ENCODE measurements at regions not wholly inside any gene's neighbourhood (a gene's known extent, or its start where the extent isn't known, plus 50 kb on each side); places are given as distances from the start of the nearest gene placed in this dataset.

GRCh38 chr2:239462671-239463506 is 62.1 kb upstream of the HDAC4 start:
- Histone ChIP-seq H3K27me3 (no peaks in the 10 kb centered on the region), H3K4me1 (peaks cover 0 to 23% (median 0%) of the 10 kb centered on the region in 12 donors), H3K4me3 (no peak overlapping the region), H3K9me3 (no peaks in the 10 kb centered on the region), H3K27ac (no peak overlapping the region), H3K36me3 (no peaks in the 10 kb centered on the region)
- DNase-seq (peak in 1 of 5 donors; percentile 9), ATAC-seq (no peak)
- intact Hi-C loops (cut with DNase I) = no loop called here
- WGBS, 4 donors = 65 to 75% (median 72%) methylated on average over 16 to 19 of the region's 19 CpGs
- TF ChIP-seq CTCF (IDR thresholded peaks at IDR 0.05) (no peak), POLR2A (IDR thresholded peaks at IDR 0.05) (no peak)

- H3K4me1 ChIP-seq = peaks cover 0 to 23% (median 0%) of the 10 kb centered on the region in 12 donors
- H3K9me3 ChIP-seq = no peaks in the 10 kb centered on the region
- intact Hi-C loops (cut with DNase I) = no loop called here
- WGBS, 4 donors = 88 to 93% (median 91%) methylated on average over 5 to 7 of the region's 7 CpGs
- H3K36me3 ChIP-seq = no peaks in the 10 kb centered on the region
- no peak overlapping the region for H3K27ac ChIP-seq
- DNase-seq (no peak), ATAC-seq (no peak)
- peaks cover 0 to 4% (median 0%) of the 10 kb centered on the region in 9 donors for H3K27me3 ChIP-seq
- TF ChIP-seq CTCF (IDR thresholded peaks at IDR 0.05) (no peak), POLR2A (IDR thresholded peaks at IDR 0.05) (no peak)
- H3K4me3 ChIP-seq = no peak overlapping the region
Observed at GRCh38 chr2:239462191-239462515, 61.3 kb upstream of the HDAC4 start.

GRCh38 chr2:239461291-239462190 is 60.7 kb upstream of the HDAC4 start:
- Histone ChIP-seq H3K4me1 (peaks cover 0 to 23% (median 0%) of the 10 kb centered on the region in 12 donors), H3K27ac (no peak overlapping the region), H3K4me3 (no peak overlapping the region), H3K9me3 (no peaks in the 10 kb centered on the region), H3K36me3 (no peaks in the 10 kb centered on the region), H3K27me3 (peaks cover 0 to 4% (median 0%) of the 10 kb centered on the region in 9 donors)
- TF ChIP-seq POLR2A (IDR thresholded peaks at IDR 0.05) (no peak), CTCF (IDR thresholded peaks at IDR 0.05) (no peak)
- ATAC-seq (no peak), DNase-seq (no peak)
- 87 to 91% (median 88%) methylated on average over 17 to 19 of the region's 19 CpGs for WGBS, 4 donors
- intact Hi-C loops (cut with DNase I) = no loop called here

DNA sequence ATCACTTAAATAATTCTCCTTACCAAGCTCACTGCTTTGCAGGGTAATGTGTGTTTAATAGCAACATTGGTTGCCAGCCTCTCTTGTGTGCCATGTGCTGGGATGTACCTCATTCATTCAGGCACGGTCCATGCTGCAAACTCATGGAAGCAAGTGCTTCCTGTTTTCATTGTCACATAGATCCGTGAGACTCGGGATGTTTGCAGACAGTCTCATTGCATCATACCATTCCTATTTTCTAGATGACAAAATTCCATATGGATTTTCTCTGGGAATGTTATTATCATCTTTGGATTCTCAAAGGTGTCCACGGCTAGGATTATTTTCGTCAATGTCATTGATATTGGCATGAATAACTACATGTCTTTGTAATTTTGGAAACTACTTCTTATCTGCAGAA is 60.0 kb upstream of the HDAC4 start:
- TF ChIP-seq POLR2A (IDR thresholded peaks at IDR 0.05) (no peak), CTCF (IDR thresholded peaks at IDR 0.05) (no peak)
- Histone ChIP-seq H3K27ac (no peak overlapping the region), H3K27me3 (peaks cover 0 to 5% (median 0%) of the 10 kb centered on the region in 9 donors), H3K4me1 (peaks cover 0 to 19% (median 0%) of the 10 kb centered on the region in 12 donors), H3K4me3 (no peak overlapping the region), H3K9me3 (no peaks in the 10 kb centered on the region), H3K36me3 (no peaks in the 10 kb centered on the region)
- DNase-seq = no peak
- intact Hi-C loops (cut with DNase I) = no loop called here
- 41 to 57% (median 54%) methylated on average over 5 of the region's 5 CpGs for WGBS, 4 donors
- ATAC-seq = no peak
